HCT116 (cell line): ENCODE measurements at regions not wholly inside any gene's neighbourhood (a gene's known extent, or its start where the extent isn't known, plus 50 kb on each side); places are given as distances from the start of the nearest gene placed in this dataset.

Source experiments
- CEBPB ChIP-seq: IDR thresholded peaks from 2 replicates; pipeline ENCODE4 v1.6.1; 2012; ENCODE audit warnings: low read depth
- CTCF ChIP-seq, 3 experiments: fragments of 200-600 bp in 1 of 3; sonication (generic) in 1 of 3; IDR thresholded peaks in 2 of 3; conservative IDR thresholded peaks in 1 of 3; 2 replicates each; pipeline ENCODE4 v1.5.1; 2012 to 2017; ENCODE audit warnings: low read depth in 2 of 3, low read length in 2 of 3, antibody characterized with exemption in 1 of 3, borderline replicate concordance in 1 of 3, control low read depth in 1 of 3, mild to moderate bottlenecking in 1 of 3, mixed read lengths in 1 of 3, mixed run types in 1 of 3, moderate library complexity in 1 of 3; ENCODE audit not compliant: insufficient read depth in 1 of 3
- EZH2phosphoT487 ChIP-seq: fragments of 200-600 bp; IDR thresholded peaks from 2 replicates; pipeline ENCODE4 v1.6.1; 2018; ENCODE audit warnings: antibody characterized with exemption, borderline replicate concordance
- FOSL1 ChIP-seq: IDR thresholded peaks from 2 replicates; pipeline ENCODE4 v1.6.1; 2012; ENCODE audit warnings: low read depth
- POLR2AphosphoS5 ChIP-seq: IDR thresholded peaks from 2 replicates; pipeline ENCODE4 v1.6.1; 2011; ENCODE audit warnings: mild to moderate bottlenecking, low read depth, low read length, moderate library complexity
- RAD21 ChIP-seq: IDR thresholded peaks from 2 replicates; pipeline ENCODE4 v1.6.1; 2012; ENCODE audit warnings: low read depth, mild to moderate bottlenecking
- REST ChIP-seq: IDR thresholded peaks from 2 replicates; pipeline ENCODE4 v1.6.1; 2012; ENCODE audit warnings: low read depth
- ZBTB33 ChIP-seq: IDR thresholded peaks from 2 replicates; pipeline ENCODE4 v1.6.1; 2011; ENCODE audit warnings: mild to moderate bottlenecking, low read length, moderate library complexity; ENCODE audit not compliant: insufficient replicate concordance; ENCODE audit errors: extremely low read depth
- ZNF274 ChIP-seq: fragments of 200-500 bp; sonication (Bioruptor generic); IDR thresholded peaks from 2 replicates; pipeline ENCODE4 v1.6.1; 2014; ENCODE audit warnings: mild to moderate bottlenecking, low read depth, low read length, inconsistent platforms

- TF ChIP-seq POLR2AphosphoS5 (no peak), ZNF274 (no peak), ZBTB33 (no peak), CTCF (IDR thresholded peaks at IDR 0.05 in 2 of 3, conservative IDR thresholded peaks at IDR 0.05 in 1 of 3; ENCODE audit: borderline replicate concordance in 1 of 3, insufficient read depth in 1 of 3, low read depth in 2 of 3, low read length in 2 of 3) (no peak), EZH2phosphoT487 (no peak), FOSL1 (no peak), REST (no peak), CEBPB (no peak), RAD21 (no peak)
Measured at GRCh38 chr5:15082096-15082495, 210.5 kb upstream of the ANKH start.
